Small intestine (tissue), 7 donors: ENCODE measurements at regions not wholly inside any gene's neighbourhood (a gene's known extent, or its start where the extent isn't known, plus 50 kb on each side); places are given as distances from the start of the nearest gene placed in this dataset.

ENCODE experiments used
- DNase-seq, 2 donors: peaks; one replicate each; pipeline versions ENCODE4 v3.0.0 to v3.0.0-alpha.2; 2013
- FAIRE-seq: peaks from 2 replicates; lab custom pipeline; 2012; peaks lifted over from hg19 to GRCh38; lab: Jason Lieb, UNC
- H3K27ac ChIP-seq, 3 donors: one replicate each; pipeline ENCODE4 v1.5.1; 2013; ENCODE audit warnings: low read length in 2 of 3, mild to moderate bottlenecking in 2 of 3, control low read depth in 1 of 3, inconsistent platforms in 1 of 3, low read depth in 1 of 3, moderate library complexity in 1 of 3
- H3K27me3 ChIP-seq, 3 donors: one replicate each; pipeline ENCODE4 v1.6.1; 2013; ENCODE audit warnings: low read length in 3 of 3, inconsistent platforms in 1 of 3; ENCODE audit not compliant: control insufficient read depth in 3 of 3, insufficient read depth in 3 of 3
- H3K36me3 ChIP-seq, 3 donors: one replicate each; pipeline ENCODE4 v1.6.1; 2013; ENCODE audit warnings: low read length in 3 of 3, inconsistent platforms in 1 of 3, low read depth in 1 of 3, mild to moderate bottlenecking in 1 of 3, moderate library complexity in 1 of 3; ENCODE audit not compliant: control insufficient read depth in 3 of 3, insufficient read depth in 2 of 3
- H3K4me1 ChIP-seq, 3 donors: one replicate each; pipeline ENCODE4 v1.6.1; 2013; ENCODE audit warnings: low read length in 2 of 3, inconsistent platforms in 1 of 3, low read depth in 1 of 3, mild to moderate bottlenecking in 1 of 3, moderate library complexity in 1 of 3; ENCODE audit not compliant: control insufficient read depth in 3 of 3, insufficient read depth in 2 of 3
- H3K4me3 ChIP-seq, 3 donors: one replicate each; pipeline ENCODE4 v1.5.1; 2013; ENCODE audit warnings: low read length in 3 of 3, control low read depth in 1 of 3, inconsistent platforms in 1 of 3, low read depth in 1 of 3, mild to moderate bottlenecking in 1 of 3, moderate library complexity in 1 of 3
- H3K9me3 ChIP-seq, 2 donors: one replicate each; pipeline ENCODE4 v1.6.1; 2013; ENCODE audit warnings: low read depth in 1 of 2, low read length in 1 of 2; ENCODE audit not compliant: control insufficient read depth in 2 of 2, insufficient read depth in 1 of 2
- WGBS, 3 donors: extraction: QIAGEN DNeasy Blood & Tissue Kit; methylation state at CpG; one replicate each; pipeline ENCODE4 v1.1.7; 2013; 5-methylcytosine and 5-hydroxymethylcytosine counted together
- donor health status: healthy with polysubstance abuse.
- donor health status: control.
- donor health status: control.
- donor health status: Bipolar disorder and iron deficiency.
- donor health status: healthy.

DNA sequence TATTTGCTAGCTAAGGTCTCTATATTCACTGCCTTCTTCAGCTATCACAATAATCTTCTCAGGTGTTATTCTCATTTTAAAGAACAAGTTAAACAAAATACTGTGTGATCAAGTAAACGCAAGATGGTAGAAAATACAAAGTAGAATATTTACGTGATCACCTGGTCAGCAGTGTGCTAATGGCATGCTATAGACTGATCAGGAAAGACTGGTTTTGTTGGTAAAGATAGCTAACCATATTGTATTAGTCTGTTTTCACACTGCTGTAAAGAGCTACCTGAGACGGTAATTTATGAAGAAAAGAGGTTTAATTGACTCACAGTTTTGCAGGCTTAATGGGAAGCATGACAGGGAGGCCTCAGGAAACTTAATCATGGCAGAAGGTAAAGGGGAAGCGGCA is 50.4 kb downstream of the ZBTB38 start:
- 90 to 94% (median 90%) methylated on average over 4 of the region's 4 CpGs for WGBS, 3 donors

DNA sequence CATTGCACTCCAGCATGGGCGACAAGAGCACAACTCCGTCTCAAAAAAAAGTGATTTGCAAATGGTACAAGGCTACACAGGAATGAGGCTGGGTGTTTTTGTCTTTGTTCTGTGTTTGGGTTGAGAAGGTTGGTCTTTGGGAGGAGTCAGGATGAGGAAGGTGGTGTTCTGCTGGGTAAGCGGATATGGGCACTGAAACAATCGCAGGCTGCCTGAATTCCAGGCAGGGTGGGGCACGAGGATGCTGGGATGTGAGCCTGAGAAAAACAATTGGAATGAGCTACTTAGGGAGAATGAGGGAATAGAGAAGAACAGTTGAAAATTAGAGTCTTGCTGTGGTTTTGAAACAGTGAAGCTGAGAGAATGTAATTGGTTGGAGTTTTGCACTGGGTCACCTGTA is 51.6 kb downstream of the ZBTB38 start:
- Histone ChIP-seq H3K27ac (peak overlapping the region in 1 of 3 donors; percentile 54), H3K4me3 (no peak overlapping the region), H3K27me3 (no peaks in the 10 kb centered on the region), H3K4me1 (peaks cover 0 to 11% (median 0%) of the 10 kb centered on the region in 3 donors), H3K36me3 (peaks cover 0 to 57% (median 16%) of the 10 kb centered on the region in 3 donors), H3K9me3 (no peaks in the 10 kb centered on the region)
- 79 to 90% (median 88%) methylated on average over 5 of the region's 5 CpGs for WGBS, 3 donors
- no peak for DNase-seq
- no peak for FAIRE-seq

More for the DNA sequence above, 50.4 kb downstream of the ZBTB38 start:
- Histone ChIP-seq H3K27ac (no peak overlapping the region), H3K27me3 (no peaks in the 10 kb centered on the region), H3K4me3 (no peak overlapping the region), H3K4me1 (peaks cover 0 to 14% (median 0%) of the 10 kb centered on the region in 3 donors), H3K9me3 (no peaks in the 10 kb centered on the region), H3K36me3 (peaks cover 0 to 59% (median 16%) of the 10 kb centered on the region in 3 donors)
- FAIRE-seq, result no peak
- no peak for DNase-seq

DNA sequence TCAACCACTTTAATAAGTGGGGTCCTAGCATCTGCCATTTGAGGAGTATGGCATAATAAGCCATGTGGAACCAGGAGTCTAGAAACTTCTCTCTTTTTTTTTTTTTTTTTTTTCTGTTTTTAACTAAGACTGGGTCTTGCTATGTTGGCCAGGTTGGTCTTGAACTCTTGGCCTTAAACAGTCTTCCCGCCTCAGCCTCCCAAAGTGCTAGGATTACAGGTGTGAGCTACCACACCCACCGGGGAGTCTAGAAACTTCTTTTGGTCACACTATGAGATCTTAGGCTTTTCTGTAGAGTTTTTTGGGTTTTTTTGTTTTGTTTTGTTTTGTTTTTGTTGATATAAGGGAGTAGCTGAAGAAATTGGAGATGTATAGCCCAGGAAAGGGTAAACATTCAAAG is 52.9 kb downstream of the ZBTB38 start:
- H3K4me1 ChIP-seq, result peaks cover 0 to 11% (median 8%) of the 10 kb centered on the region in 3 donors
- no peak overlapping the region for H3K27ac ChIP-seq
- DNase-seq (no peak), FAIRE-seq (no peak)
- H3K4me3 ChIP-seq, result no peak overlapping the region
- peaks cover 0 to 56% (median 11%) of the 10 kb centered on the region in 3 donors for H3K36me3 ChIP-seq
- H3K27me3 ChIP-seq, result no peaks in the 10 kb centered on the region
- no peaks in the 10 kb centered on the region for H3K9me3 ChIP-seq
- 94 to 95% (median 95%) methylated on average over 2 of the region's 2 CpGs for WGBS, 3 donors

DNA sequence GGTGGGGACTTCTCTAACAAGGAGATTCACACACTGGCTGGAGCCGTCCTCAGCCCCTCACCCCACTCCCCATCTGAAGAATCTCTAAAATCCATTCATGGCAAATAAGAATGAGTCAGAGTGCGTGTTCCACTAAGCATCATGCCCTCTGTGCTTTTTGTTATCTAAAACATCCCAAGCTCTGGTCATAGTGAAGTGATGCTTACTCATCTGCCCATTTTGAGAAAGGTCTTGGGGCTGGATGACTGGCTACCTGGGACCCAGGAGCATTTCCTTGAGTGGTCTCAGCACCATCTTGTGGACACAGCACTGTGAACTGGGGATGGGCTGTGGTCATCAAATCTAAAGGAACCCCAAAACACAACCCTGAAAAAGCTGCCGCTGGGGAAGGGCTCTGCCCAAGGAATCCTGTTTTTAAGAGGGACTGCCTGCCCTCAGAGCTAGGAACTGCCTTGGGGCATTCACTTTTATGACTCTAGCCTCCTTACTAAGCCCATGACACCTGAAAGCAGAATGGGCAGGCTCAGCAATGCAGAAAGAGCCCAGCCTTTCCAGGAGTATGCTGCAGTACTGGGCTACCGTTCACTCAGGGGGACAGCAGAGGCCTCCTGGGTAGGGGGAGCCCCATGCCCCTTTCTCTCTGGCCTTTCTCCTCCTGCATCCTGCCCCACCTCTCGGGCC is 53.5 kb downstream of the ZBTB38 start:
- 81 to 94% (median 93%) methylated on average over 5 of the region's 5 CpGs for WGBS, 3 donors
- no peak overlapping the region for H3K27ac ChIP-seq
- DNase-seq (no peak), FAIRE-seq (no peak)
- no peaks in the 10 kb centered on the region for H3K9me3 ChIP-seq
- no peaks in the 10 kb centered on the region for H3K27me3 ChIP-seq
- peaks cover 0 to 14% (median 14%) of the 10 kb centered on the region in 3 donors for H3K4me1 ChIP-seq
- H3K4me3 ChIP-seq, result no peak overlapping the region
- peaks cover 0 to 54% (median 11%) of the 10 kb centered on the region in 3 donors for H3K36me3 ChIP-seq

DNA sequence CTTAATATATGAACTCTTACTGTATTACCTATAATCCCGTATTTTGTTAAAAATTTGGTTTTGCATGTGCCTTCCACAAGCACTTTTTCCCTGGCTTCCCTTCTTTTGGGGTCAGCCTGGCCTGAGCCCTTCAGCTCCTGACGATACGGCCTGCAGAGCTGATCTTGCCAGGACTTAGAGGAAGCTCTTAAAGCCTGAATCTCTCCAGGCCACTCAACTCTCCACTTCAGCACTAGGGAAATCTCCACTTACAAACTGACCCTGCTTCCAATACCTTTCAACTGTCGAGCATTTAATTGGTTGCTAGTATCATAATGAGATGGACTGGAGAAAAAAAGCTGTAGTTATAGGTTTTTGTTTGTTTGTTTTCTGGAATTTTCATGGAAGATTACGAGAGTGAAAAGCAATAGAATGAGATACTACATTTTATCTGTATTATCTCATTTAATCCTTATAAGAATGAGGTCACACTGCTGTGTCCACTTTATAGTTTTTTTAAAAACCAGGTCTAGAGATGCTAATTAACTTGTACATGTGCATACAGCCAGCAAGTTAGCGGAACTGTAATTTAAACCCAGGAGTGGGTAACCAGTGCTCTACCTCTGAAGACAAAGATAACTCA is 54.8 kb downstream of the ZBTB38 start:
- WGBS, 3 donors, result 71 to 94% (median 88%) methylated on average over 6 of the region's 6 CpGs
- H3K27me3 ChIP-seq, result no peaks in the 10 kb centered on the region
- FAIRE-seq (no peak), DNase-seq (no peak)
- no peaks in the 10 kb centered on the region for H3K9me3 ChIP-seq
- no peak overlapping the region for H3K4me3 ChIP-seq
- peak overlapping the region in 1 of 3 donors; percentile 8 for H3K27ac ChIP-seq
- H3K36me3 ChIP-seq, result peaks cover 0 to 52% (median 7%) of the 10 kb centered on the region in 3 donors
- H3K4me1 ChIP-seq, result peaks cover 0 to 16% (median 14%) of the 10 kb centered on the region in 3 donors

DNA sequence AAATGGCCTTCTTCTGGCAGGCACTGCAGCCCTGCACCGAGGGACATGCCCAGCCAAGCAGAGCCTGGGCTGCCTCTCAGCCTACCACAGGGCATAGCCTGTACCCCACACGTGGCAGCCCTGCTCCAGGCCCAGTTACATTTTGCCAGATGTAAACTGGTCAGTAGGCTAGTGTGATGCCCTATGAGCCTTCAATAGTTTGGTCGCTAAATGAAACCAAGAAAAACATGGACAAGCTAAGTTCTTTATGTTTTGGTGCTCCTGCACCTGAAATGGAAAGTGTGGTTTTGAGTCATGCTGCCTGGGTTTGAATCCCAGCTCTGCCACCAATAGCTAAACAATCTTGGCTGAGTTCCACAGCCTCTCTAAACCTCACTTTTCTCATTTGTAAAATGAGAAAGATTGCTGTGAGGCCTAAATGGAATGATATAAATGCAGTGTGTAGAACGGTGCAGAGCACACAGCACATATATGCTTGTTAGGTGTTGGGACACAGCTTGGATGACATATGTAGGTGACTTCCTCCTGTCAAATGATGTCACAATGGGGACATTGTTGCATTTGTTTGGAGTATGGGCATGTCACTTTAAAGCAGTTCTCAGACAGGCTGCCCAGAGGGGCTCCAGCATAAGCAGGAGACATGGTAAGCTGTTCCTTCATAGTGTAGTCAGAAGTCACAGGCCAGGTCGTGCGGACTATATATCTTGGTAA is 57.4 kb downstream of the ZBTB38 start:
- H3K4me1 ChIP-seq, result peaks cover 0 to 16% (median 5%) of the 10 kb centered on the region in 3 donors
- H3K36me3 ChIP-seq, result peaks cover 0 to 66% (median 4%) of the 10 kb centered on the region in 3 donors
- no peak for FAIRE-seq
- H3K27me3 ChIP-seq, result no peaks in the 10 kb centered on the region
- DNase-seq, result no peak
- H3K9me3 ChIP-seq, result no peaks in the 10 kb centered on the region
- peak overlapping the region in 2 of 3 donors; percentile 5 to 62 for H3K27ac ChIP-seq
- WGBS, 3 donors, result 60 to 76% (median 74%) methylated on average over 6 of the region's 6 CpGs
- H3K4me3 ChIP-seq, result no peak overlapping the region

DNA sequence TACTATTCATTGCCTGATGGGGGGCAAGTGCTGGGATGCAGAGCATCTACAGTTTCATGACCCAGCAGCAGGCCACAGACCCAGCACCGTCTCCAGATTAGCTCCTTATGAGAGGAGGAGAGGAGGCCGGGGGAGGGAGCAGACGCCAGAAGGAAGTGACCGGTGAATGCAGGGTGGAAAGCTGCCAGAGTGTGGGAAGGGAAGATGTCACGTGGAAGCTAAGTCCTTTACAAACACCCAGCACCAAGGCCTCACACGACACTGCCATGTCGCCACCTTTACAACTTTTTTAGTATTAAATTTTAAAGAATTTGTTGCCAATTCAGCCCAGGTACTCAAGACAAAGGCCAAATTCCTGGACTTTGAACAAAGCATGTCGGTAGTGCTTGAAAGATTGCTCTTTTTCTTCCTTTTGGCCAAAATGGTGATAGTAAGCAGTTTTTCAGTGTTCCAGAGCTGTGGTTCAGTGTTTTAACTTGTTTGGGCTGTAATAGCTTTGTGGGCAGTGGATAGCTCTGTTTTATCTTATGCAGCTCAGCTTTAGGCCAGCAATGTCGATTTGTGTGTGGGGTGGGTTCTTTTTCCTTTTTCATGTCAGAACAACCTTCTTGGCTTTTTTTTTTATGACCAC is 58.2 kb downstream of the ZBTB38 start:
- WGBS, 3 donors, result 15 to 29% (median 22%) methylated on average over 9 of the region's 9 CpGs
- no peak for FAIRE-seq
- Histone ChIP-seq H3K36me3 (peaks cover 0 to 68% (median 4%) of the 10 kb centered on the region in 3 donors), H3K27ac (peak overlapping the region in 2 of 3 donors; percentile 62 to 66), H3K27me3 (no peaks in the 10 kb centered on the region), H3K9me3 (no peaks in the 10 kb centered on the region), H3K4me3 (no peak overlapping the region), H3K4me1 (peaks cover 0 to 16% (median 5%) of the 10 kb centered on the region in 3 donors)
- peak; percentile 73 to 80 for DNase-seq

DNA sequence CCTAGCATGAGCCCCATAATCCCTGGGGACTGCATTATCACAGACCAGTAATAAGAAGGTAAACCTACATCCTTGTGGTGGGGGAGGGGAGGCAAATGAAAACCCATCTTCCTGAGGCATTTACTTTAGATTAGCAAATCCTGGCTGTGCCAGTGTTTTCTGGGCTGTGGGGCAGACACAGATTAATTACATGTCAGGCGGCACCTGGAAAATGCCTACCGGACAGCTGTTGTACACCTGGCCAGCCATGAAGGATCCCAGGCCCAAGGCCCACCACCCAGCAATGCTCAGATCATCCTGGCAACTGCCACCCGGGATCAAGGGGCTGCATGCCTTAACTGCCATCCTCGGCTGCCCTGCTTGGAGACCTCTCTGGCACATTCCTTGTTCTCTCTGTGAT is 59.1 kb upstream of the RASA2 start:
- no peaks in the 10 kb centered on the region for H3K9me3 ChIP-seq
- DNase-seq (no peak), FAIRE-seq (no peak)
- 88 to 93% (median 90%) methylated on average over 4 of the region's 4 CpGs for WGBS, 3 donors
- no peak overlapping the region for H3K27ac ChIP-seq
- H3K27me3 ChIP-seq, result no peaks in the 10 kb centered on the region
- H3K36me3 ChIP-seq, result peaks cover 0 to 65% (median 2%) of the 10 kb centered on the region in 3 donors
- H3K4me3 ChIP-seq, result no peak overlapping the region
- H3K4me1 ChIP-seq, result peaks cover 0 to 21% (median 5%) of the 10 kb centered on the region in 3 donors
